ENCODE measurements at regions not wholly inside any gene's neighbourhood (a gene's known extent, or its start where the extent isn't known, plus 50 kb on each side); places are given as distances from the start of the nearest gene placed in this dataset.
"Not testable (repeated sequence)": the region's sequence is repeated elsewhere in the genome, so short reads cannot be mapped to it uniquely, and the experiment has no call there.

DNA sequence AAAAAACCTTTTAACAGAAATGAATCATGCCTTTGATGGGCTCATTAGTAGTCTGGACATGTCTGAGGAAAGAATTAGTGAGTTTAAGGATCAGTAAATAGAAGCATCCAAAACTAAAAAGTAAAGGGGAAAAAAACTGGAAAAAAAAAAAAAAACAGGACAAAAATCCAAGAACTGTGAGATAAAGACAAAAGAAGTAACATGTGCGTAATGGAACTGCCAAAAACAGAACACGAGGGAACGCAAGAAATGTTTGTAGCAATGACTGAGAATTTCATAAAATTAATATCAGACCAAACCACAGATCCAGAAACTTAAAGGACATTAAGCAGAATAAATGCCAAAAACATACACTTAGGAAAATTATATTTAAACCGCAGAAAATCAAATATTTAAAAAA is 77.4 kb downstream of the MS4A13 start:
- DNase-seq = no peak

DNA sequence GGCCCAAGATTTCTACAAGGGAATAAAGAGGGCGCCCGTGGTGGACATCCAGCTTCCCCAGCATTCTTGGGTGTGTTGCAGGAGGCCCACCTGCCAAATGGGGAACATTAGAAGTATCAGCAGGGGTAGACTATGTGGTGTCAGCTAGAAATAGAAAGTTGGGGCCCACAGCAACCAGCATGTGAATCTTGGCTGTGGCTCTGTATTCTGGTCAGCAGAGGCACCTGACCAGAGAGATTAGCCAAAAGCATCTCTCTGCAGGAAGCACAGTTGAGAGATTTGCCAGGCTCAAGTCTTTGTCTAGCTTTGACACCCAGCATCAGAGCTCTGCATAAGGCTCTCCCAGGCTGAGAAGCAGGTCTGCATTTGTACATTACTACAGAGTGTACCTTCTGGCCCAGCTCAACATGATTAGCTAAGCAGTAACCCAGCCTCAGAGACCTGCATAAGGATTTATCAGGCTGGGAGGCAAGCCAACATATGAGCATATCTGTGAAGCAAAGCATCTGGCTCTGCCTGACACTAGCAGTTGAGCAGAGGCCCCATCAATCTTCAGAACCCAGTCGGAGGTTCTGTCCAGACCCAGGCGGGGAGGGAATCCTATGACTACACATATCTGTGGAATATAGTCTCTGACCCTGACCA is 79.9 kb downstream of the MS4A13 start:
- peak; percentile 34 for DNase-seq

DNA sequence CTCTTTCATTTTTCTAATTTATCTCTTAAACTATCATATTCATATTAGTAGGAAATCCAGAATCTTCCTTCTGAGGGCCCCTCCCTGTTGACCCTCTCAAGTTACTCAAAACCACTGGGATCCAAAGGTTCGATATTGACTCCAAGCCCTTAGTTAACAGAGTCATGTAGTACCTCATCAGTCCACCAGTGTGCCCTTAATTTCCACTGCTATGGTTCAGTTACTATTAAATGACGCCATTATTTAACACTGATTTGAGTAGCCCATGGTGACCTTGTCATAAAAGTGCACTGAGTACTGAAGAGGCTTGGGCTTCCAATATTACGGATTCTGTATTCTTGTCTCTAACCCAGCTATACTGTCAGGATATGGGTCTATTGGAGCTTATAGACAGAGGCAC is 91.9 kb upstream of the MS4A8 start:
- no peak for DNase-seq

DNA sequence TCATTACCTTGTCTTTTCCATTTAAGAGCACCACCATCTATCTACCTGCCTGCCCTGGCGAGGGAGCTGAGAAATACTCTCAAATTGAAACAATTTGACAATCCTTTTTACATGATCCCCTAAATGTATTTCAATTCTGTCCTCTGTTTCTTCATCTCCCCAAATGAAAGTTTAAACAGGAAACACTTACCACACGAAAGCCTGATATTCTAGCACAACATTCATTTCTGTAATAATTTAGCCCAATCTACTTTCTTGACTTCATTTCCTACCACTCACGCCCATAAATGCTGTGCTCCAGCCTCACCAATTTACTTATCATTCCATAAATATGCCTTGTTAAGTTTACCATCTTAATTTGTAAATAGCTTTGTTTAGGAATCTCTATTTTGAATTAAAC is 89.8 kb upstream of the MS4A8 start:
- no peak for DNase-seq

DNA sequence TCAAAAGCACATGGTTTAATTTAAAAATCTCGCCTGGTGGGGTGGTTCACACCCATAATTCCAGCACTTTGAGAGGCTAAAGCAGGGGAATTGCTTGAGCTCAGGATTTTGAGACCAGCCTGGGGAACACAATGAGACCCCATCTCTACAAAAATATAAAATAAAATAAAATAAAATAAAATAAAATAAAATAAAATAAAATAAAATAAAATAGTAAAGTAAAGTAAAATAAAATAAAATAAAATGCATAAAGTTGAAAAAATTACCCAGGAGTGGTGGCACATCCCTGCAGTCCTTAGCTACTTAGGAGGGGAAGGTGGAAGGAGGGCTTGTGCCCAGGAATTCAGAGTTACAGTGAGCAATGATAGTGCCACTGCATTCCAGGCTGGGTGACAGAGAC is 88.7 kb upstream of the MS4A8 start:
- DNase-seq = no peak

DNA sequence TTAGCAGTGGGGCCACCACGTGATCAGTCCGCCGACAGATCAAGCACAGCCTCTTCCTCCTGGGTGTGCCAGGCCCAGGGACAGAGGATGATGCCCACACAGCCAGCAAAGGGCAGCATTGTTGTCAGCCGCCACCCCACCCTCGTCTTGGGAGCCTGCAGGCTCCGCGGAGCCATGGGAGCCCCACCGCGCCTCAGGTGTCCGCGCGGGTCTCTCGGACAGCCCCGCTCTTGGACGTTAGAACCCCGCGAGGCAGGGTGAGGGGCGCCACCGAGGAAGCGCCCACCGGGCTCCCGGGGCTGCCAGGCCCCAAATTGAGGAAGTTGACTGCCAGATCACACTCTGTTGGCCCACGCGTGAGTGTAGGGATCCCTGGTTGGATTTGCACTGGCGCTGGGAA is 83.9 kb upstream of the MS4A8 start:
- no peak for DNase-seq

DNA sequence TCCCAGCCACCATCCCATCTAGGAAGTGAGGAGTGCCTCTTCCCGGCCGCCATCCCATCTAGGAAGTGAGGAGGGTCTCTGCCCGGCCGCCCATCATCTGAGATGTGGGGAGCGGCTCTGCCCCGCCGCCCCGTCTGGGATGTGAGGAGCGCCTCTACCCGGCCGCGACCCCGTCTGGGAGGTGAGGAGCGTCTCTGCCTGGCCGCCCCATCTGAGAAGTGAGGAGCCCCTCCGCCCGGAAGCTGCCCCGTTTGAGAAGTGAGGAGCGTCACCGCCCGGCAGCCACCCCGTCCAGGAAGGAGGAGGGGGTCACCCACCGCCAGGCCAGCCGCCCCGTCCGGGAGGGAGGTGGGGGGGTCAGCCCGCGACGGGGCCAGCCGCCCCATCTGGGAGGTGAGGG is 77.5 kb upstream of the MS4A8 start:
- DNase-seq = not testable (repeated sequence)

DNA sequence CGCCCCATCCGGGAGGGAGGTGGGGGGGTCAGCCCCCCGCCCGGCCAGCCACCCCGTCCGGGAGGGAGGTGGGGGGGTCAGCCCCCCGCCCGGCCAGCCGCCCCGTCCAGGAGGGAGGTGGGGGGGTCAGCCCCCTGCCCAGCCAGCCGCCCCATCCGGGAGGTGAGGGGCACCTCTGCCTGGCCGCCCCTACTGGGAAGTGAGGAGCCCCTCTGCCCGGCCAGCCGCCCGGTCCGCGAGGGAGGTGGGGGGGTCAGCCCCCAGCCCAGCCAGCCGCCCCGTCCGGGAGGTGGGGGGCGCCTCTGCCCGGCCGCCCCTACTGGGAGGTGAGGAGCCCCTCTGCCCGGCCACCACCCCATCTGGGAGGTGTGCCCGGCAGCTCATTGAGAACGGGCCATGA is 76.6 kb upstream of the MS4A8 start:
- DNase-seq = not testable (repeated sequence)

DNA sequence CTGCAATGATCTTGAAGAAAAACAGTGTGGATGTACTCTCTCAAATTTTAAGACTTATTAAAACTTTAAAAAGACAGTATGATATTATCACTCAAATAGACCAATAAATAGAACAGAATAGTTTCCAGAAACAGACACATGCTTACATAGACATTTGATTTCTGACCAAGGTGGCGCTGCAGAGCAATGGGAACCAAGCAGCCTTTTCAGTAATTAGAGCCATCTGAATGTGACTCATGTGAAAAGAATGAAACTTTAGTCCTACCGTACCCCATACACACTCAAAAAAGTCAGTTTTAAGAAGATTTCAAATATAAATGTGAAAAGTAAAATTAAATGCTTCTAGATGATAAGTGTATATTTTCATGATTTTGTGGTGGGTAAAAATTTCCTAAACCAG is 74.2 kb upstream of the MS4A8 start:
- no peak for DNase-seq

DNA sequence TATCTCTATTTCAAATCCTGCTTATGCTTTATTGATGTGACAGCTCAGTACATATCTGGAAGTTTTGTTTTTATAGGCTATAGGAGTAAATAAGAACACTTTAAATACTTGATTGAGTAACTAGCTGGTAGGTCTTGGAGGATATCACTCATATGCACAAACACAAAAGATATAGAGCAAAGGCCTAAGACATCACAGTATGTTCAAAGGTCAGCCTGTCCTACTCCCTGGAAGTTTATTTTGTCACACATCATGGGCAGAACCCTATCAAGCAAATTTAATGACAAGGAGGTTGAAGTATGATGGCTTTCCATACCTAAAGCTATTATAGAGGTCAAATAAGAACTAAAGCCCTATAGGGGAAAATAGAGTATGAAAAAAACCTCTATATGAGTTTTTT is 70.0 kb upstream of the MS4A8 start:
- DNase-seq = no peak

DNA sequence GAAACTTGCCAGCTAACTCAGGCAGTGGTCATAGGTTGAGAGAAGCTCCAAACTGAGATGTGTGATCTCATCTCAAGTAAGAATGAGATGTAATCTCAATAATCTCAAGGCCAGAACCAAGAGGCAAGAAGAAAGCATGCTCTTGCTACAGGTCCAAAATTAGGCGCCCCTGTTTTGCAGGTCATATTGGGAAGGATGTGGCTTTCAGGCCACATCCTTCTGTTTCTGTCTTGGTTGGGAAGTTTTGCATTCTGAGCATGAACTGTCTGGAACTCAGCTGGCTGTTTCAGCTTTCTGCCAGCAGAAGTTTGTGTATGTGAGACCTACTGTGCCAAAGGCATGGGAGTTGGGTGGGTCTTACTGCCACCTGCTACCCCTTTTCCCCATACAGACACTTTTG is 67.5 kb upstream of the MS4A8 start:
- DNase-seq = no peak

DNA sequence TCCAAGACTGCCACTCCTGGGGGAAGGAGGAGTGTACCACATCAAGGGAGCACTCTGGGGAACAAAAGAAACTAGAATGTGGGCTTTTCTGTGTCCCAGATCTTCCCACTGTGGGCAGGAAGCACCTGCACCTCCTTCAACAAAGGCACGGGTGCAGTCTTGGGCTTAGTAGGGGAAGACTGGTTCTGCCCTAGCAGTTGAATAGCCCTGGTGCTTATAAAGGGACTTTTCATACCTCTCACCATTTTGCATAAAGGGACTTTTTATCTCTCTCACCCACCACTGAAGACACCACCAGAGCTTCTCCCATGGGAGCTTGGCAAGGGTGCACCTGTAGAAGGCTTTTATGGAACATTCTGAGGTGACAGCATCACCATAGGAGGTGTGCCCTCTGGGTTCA is 65.8 kb upstream of the MS4A8 start:
- DNase-seq = no peak

DNA sequence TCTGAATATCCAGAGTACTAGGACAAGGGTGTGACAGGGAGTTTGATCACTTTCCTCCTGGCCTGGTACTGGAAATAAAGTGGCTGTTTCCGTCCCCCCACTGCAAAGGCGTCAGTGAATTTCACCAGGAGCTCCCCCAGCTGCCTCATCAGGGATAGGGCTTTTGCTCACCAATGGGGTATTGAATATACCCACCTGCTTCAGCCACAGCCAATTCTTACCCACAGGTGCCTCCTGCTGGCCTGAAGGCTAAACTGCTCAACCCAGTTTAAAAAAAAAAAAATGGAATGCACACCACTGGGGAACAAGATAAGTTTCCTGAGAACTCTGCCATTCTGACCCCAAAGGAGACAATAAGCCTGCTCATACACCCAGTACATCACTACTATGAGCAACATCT is 65.3 kb upstream of the MS4A8 start:
- no peak for DNase-seq

DNA sequence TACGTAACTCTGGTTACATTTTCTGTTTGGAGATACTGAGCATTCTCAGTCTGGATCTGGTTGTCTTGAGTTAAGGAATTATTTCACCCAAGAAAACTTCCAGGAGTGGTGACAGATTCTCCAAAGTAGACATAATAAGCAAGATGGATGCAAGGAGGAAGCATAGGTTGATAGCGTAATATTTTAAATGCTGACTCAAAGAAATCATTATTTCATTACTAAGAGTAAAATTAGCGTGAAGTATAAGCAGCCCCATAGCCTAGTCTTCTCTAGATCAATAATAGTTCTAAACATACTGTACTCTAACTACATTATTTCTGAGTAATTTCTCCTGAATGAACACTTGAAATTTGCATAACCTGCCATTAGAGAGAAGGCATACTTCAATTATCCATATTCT is 57.5 kb upstream of the MS4A8 start:
- DNase-seq = no peak

DNA sequence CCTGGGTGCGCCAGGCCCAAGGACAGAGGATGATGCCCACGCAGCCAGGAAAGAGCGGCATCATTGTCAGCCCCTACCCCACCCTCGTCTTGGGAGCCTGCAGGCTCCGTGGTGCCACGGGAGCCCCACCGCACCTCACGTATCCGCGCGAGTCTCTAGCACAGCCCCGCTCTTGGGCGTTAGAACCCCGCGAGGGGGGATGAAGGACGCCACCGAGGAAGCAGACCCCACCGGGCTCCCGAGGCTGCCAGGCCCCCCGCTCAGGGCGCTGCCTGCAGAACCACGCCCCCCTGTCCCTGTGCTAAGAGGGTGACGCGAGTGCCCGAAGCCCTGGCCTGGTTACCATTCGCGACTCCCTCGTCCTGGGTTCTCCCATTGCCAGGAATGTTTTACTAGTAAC is 52.3 kb upstream of the MS4A8 start:
- no peak for DNase-seq

Measured in right hindlimb (tissue), 1 donor.